Renal pelvis (tissue), 1 donor: ENCODE measurements at regions not wholly inside any gene's neighbourhood (a gene's known extent, or its start where the extent isn't known, plus 50 kb on each side); places are given as distances from the start of the nearest gene placed in this dataset.
"Not testable (repeated sequence)": the region's sequence is repeated elsewhere in the genome, so short reads cannot be mapped to it uniquely, and the experiment has no call there.

Experiments
- DNase-seq: peaks from one replicate; pipeline ENCODE4 v3.0.0-alpha.2; 2013

- no peak for DNase-seq
Observed at GRCh38 chr9:113665064-113665463, 201.5 kb downstream of the RGS3 start.

- no peak for DNase-seq
Observed at GRCh38 chr9:113665756-113666155, 202.2 kb downstream of the RGS3 start.

GRCh38 chr9:113668061-113668460, 204.5 kb downstream of the RGS3 start:
- DNase-seq = no peak

GRCh38 chr9:113669522-113670115, 206.1 kb downstream of the RGS3 start:
- DNase-seq = no peak

- DNase-seq = no peak
Observed at GRCh38 chr9:113673726-113674125, 202.4 kb upstream of the ZNF618 start.

GRCh38 chr9:113674436-113674835, 201.7 kb upstream of the ZNF618 start:
- DNase-seq = no peak

GRCh38 chr9:113675475-113675941, 200.6 kb upstream of the ZNF618 start:
- no peak for DNase-seq

GRCh38 chr9:113677057-113677456, 199.1 kb upstream of the ZNF618 start:
- no peak for DNase-seq

- no peak for DNase-seq
Observed at GRCh38 chr9:113677569-113677968, 198.5 kb upstream of the ZNF618 start.

- DNase-seq = no peak
Observed at GRCh38 chr9:113678119-113678858, 197.8 kb upstream of the ZNF618 start.

GRCh38 chr9:113678859-113679256, 197.3 kb upstream of the ZNF618 start:
- DNase-seq = no peak

- DNase-seq = peak; percentile 69
Observed at GRCh38 chr9:113682297-113682771, 193.8 kb upstream of the ZNF618 start.

GRCh38 chr9:113685636-113686035, 190.5 kb upstream of the ZNF618 start:
- DNase-seq = not testable (repeated sequence)

- no peak for DNase-seq
Observed at GRCh38 chr9:113687107-113687679, 188.9 kb upstream of the ZNF618 start.

GRCh38 chr9:113687680-113688371, 188.3 kb upstream of the ZNF618 start:
- DNase-seq = peak; percentile 39

- DNase-seq = no peak
Observed at GRCh38 chr9:113690055-113690740, 185.9 kb upstream of the ZNF618 start.

- DNase-seq = no peak
Observed at GRCh38 chr9:113692256-113692655, 183.9 kb upstream of the ZNF618 start.

- no peak for DNase-seq
Observed at GRCh38 chr9:113694912-113695311, 181.2 kb upstream of the ZNF618 start.

GRCh38 chr9:113695440-113695851, 180.7 kb upstream of the ZNF618 start:
- DNase-seq = no peak

- DNase-seq = no peak
Observed at GRCh38 chr9:113695901-113696300, 180.2 kb upstream of the ZNF618 start.

- no peak for DNase-seq
Observed at GRCh38 chr9:113701774-113702755, 174.0 kb upstream of the ZNF618 start.
